ENCODE measurements at regions not wholly inside any gene's neighbourhood (a gene's known extent, or its start where the extent isn't known, plus 50 kb on each side); places are given as distances from the start of the nearest gene placed in this dataset.

DNA sequence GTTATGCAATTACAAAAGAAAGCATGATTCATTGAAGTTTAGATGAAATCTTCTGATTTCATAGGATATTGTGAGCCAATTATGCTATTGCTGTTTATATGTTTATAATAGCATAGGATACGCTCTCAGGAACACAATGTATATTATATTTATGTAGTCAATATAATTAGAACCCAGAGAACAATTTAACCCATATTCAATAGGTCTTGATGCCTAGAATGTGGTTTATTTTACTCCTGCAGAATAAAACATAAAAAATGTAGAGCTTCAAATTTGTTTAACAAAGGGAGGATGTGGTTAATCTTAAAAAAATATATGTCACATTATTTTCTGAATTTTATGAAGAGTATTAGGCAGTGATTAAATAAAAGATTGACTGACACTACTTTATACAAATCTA, 380.8 kb upstream of the SPRY2 start:
- WGBS = 36% methylated on average over 1 of the region's 1 CpG
- Histone ChIP-seq H3K9me3 (ENCODE audit: control insufficient read depth in 4 of 4, low read length in 3 of 4) (no peaks in the 10 kb centered on the region), H3K4me1 (ENCODE audit: control insufficient read depth in 4 of 4, insufficient read depth in 4 of 4, low read length in 3 of 4) (no peaks in the 10 kb centered on the region), H3K4me3 (ENCODE audit: low read depth in 1 of 3, low read length in 3 of 3) (no peak overlapping the region), H3K36me3 (ENCODE audit: control insufficient read depth in 4 of 4, insufficient read depth in 3 of 4, low read depth in 1 of 4, low read length in 3 of 4) (no peaks in the 10 kb centered on the region), H3K9ac (ENCODE audit: low read depth in 1 of 2, low read length in 2 of 2) (no peak overlapping the region), H3K27ac (ENCODE audit: low read depth in 1 of 2, low read length in 2 of 2) (no peak overlapping the region), H3K27me3 (ENCODE audit: control insufficient read depth in 4 of 4, insufficient read depth in 4 of 4, low read length in 3 of 4) (no peaks in the 10 kb centered on the region)
- DNase-seq (ENCODE audit: low spot score) = no peak
- TF ChIP-seq GABPA (IDR thresholded peaks at IDR 0.05 in 1 of 2, conservative IDR thresholded peaks at IDR 0.05 in 1 of 2) (no peak), YY1 (IDR thresholded peaks at IDR 0.05) (no peak), HNF4A (conservative IDR thresholded peaks at IDR 0.05) (no peak), TAF1 (conservative IDR thresholded peaks at IDR 0.05) (no peak), EGR1 (IDR thresholded peaks at IDR 0.05; ENCODE audit: low read depth in 2 of 2) (no peak), SP1 (IDR thresholded peaks at IDR 0.05) (no peak), FOXA1 (IDR thresholded peaks at IDR 0.05) (no peak), FOXA2 (IDR thresholded peaks at IDR 0.05) (no peak), HNF4G (IDR thresholded peaks at IDR 0.05) (no peak), RAD21 (IDR thresholded peaks at IDR 0.05) (no peak), NR2F2 (IDR thresholded peaks at IDR 0.05) (no peak), JUND (IDR thresholded peaks at IDR 0.05) (no peak), RXRA (IDR thresholded peaks at IDR 0.05) (no peak)
- TF ChIP-seq, protein P1, sequence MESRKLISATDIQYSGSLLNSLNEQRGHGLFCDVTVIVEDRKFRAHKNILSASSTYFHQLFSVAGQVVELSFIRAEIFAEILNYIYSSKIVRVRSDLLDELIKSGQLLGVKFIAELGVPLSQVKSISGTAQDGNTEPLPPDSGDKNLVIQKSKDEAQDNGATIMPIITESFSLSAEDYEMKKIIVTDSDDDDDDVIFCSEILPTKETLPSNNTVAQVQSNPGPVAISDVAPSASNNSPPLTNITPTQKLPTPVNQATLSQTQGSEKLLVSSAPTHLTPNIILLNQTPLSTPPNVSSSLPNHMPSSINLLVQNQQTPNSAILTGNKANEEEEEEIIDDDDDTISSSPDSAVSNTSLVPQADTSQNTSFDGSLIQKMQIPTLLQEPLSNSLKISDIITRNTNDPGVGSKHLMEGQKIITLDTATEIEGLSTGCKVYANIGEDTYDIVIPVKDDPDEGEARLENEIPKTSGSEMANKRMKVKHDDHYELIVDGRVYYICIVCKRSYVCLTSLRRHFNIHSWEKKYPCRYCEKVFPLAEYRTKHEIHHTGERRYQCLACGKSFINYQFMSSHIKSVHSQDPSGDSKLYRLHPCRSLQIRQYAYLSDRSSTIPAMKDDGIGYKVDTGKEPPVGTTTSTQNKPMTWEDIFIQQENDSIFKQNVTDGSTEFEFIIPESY (IDR thresholded peaks at IDR 0.05) = no peak
- TF ChIP-seq, protein P2, sequence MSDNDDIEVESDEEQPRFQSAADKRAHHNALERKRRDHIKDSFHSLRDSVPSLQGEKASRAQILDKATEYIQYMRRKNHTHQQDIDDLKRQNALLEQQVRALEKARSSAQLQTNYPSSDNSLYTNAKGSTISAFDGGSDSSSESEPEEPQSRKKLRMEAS (IDR thresholded peaks at IDR 0.05) = no peak
- TF ChIP-seq, protein P3, sequence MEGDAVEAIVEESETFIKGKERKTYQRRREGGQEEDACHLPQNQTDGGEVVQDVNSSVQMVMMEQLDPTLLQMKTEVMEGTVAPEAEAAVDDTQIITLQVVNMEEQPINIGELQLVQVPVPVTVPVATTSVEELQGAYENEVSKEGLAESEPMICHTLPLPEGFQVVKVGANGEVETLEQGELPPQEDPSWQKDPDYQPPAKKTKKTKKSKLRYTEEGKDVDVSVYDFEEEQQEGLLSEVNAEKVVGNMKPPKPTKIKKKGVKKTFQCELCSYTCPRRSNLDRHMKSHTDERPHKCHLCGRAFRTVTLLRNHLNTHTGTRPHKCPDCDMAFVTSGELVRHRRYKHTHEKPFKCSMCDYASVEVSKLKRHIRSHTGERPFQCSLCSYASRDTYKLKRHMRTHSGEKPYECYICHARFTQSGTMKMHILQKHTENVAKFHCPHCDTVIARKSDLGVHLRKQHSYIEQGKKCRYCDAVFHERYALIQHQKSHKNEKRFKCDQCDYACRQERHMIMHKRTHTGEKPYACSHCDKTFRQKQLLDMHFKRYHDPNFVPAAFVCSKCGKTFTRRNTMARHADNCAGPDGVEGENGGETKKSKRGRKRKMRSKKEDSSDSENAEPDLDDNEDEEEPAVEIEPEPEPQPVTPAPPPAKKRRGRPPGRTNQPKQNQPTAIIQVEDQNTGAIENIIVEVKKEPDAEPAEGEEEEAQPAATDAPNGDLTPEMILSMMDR (IDR thresholded peaks at IDR 0.05; ENCODE audit: low read depth, low read length, missing input control) = no peak
- TF ChIP-seq, protein P4, sequence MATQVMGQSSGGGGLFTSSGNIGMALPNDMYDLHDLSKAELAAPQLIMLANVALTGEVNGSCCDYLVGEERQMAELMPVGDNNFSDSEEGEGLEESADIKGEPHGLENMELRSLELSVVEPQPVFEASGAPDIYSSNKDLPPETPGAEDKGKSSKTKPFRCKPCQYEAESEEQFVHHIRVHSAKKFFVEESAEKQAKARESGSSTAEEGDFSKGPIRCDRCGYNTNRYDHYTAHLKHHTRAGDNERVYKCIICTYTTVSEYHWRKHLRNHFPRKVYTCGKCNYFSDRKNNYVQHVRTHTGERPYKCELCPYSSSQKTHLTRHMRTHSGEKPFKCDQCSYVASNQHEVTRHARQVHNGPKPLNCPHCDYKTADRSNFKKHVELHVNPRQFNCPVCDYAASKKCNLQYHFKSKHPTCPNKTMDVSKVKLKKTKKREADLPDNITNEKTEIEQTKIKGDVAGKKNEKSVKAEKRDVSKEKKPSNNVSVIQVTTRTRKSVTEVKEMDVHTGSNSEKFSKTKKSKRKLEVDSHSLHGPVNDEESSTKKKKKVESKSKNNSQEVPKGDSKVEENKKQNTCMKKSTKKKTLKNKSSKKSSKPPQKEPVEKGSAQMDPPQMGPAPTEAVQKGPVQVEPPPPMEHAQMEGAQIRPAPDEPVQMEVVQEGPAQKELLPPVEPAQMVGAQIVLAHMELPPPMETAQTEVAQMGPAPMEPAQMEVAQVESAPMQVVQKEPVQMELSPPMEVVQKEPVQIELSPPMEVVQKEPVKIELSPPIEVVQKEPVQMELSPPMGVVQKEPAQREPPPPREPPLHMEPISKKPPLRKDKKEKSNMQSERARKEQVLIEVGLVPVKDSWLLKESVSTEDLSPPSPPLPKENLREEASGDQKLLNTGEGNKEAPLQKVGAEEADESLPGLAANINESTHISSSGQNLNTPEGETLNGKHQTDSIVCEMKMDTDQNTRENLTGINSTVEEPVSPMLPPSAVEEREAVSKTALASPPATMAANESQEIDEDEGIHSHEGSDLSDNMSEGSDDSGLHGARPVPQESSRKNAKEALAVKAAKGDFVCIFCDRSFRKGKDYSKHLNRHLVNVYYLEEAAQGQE (IDR thresholded peaks at IDR 0.05) = no peak
- TF ChIP-seq, protein P5, sequence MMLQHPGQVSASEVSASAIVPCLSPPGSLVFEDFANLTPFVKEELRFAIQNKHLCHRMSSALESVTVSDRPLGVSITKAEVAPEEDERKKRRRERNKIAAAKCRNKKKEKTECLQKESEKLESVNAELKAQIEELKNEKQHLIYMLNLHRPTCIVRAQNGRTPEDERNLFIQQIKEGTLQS (IDR thresholded peaks at IDR 0.05) = no peak
